ENCODE measurements at regions not wholly inside any gene's neighbourhood (a gene's known extent, or its start where the extent isn't known, plus 50 kb on each side); places are given as distances from the start of the nearest gene placed in this dataset.
"Not testable (repeated sequence)": the region's sequence is repeated elsewhere in the genome, so short reads cannot be mapped to it uniquely, and the experiment has no call there.

DNA sequence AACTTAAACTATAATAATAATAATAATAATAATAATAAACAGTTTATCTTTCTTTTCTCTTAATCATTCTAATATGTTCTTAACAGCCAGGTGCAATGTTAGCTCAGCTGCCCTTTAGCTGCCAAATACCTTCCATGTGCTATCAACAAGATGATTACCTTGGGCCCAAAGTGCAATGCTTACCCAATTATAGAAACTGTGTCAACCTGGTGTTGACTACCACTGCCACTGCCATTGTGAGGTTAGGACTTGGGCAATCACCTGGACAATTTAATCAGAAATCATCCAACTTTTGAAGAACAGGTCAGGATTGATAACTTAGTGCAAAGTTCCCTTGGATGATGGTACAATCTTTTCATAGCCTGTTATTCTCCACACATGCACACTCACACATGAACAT lies 371.8 kb upstream of the SALL1 start:
- H3K4me3 ChIP-seq (replicated peaks; ENCODE audit: low read depth, low read length): no peak overlapping the region
- TF ChIP-seq, protein P1, sequence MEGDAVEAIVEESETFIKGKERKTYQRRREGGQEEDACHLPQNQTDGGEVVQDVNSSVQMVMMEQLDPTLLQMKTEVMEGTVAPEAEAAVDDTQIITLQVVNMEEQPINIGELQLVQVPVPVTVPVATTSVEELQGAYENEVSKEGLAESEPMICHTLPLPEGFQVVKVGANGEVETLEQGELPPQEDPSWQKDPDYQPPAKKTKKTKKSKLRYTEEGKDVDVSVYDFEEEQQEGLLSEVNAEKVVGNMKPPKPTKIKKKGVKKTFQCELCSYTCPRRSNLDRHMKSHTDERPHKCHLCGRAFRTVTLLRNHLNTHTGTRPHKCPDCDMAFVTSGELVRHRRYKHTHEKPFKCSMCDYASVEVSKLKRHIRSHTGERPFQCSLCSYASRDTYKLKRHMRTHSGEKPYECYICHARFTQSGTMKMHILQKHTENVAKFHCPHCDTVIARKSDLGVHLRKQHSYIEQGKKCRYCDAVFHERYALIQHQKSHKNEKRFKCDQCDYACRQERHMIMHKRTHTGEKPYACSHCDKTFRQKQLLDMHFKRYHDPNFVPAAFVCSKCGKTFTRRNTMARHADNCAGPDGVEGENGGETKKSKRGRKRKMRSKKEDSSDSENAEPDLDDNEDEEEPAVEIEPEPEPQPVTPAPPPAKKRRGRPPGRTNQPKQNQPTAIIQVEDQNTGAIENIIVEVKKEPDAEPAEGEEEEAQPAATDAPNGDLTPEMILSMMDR (IDR thresholded peaks at IDR 0.05; ENCODE audit: low read length, missing control alignments): no peak
- DNase-seq (ENCODE audit: low read depth): no peak

DNA sequence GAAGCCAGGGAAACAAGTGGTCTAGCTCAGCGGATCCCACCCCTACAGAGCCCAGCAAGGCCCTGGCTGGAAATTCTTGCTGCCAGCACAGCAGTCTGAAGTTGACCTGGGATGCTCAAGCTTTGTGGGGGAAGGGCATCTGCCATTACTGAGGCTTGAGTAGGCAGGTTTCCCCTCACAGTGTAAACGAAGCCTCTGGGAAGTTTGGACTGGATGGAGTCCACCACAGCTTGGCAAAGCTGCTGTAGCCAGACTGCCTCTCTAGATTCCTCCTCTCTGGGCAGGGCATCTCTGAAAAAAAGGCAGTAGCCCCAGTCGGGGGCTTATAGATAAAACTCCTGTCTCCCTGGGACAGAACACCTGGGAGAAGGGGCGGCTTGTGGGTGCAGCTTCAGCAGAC lies 365.9 kb upstream of the SALL1 start:
- H3K4me3 ChIP-seq (replicated peaks; ENCODE audit: low read depth, low read length): not testable (repeated sequence)

DNA sequence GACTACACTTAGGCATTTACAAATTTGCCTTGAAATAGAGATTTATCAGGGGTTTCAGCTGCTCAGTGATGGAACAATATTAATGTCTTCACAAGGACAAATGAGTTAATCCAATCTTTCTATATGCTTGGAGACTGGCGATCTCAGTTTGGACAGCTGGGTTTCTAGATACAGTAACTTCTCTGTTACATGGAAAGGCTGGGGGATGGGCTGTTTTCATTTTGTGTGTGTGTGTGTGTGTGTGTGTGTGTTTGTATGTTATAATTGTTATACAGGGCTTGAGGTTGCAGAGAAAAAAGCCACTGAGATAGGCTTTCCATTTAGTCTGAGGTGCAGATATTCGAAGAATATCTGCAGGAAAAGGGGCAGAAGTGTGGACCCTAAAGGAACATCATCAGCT lies 359.3 kb upstream of the SALL1 start:
- TF ChIP-seq, protein P1 (IDR thresholded peaks at IDR 0.05; ENCODE audit: low read length, missing control alignments): no peak
- H3K4me3 ChIP-seq (replicated peaks; ENCODE audit: low read depth, low read length): no peak overlapping the region
- no peak for DNase-seq (ENCODE audit: low read depth)

More for the DNA sequence above, 365.9 kb upstream of the SALL1 start:
- not testable (repeated sequence) for DNase-seq (ENCODE audit: low read depth)

DNA sequence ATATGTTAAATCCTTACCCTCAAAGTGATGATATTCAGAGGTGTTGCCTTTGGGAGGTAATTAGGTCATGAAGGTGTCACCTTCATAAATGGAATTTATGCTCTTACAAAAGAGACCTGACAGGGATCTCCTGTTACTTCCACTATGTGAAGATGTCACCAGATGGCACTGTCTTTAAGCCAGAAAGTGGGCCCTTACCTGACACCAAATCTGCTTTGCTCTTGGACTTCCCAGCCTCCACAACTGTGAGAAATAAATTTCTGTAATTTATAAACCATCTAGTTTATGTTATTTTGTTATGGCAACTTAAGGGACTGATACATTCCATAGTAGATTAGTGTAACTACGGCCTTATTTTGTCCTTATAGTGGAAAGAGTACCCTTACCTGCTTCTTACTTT lies 358.3 kb upstream of the SALL1 start:
- TF ChIP-seq, protein P1 (IDR thresholded peaks at IDR 0.05; ENCODE audit: low read length, missing control alignments): no peak
- no peak overlapping the region for H3K4me3 ChIP-seq (replicated peaks; ENCODE audit: low read depth, low read length)
- no peak for DNase-seq (ENCODE audit: low read depth)

- TF ChIP-seq, protein P1 (IDR thresholded peaks at IDR 0.05; ENCODE audit: low read length, missing control alignments): no peak
- no peak overlapping the region for H3K4me3 ChIP-seq (replicated peaks; ENCODE audit: low read depth, low read length)
- DNase-seq (ENCODE audit: low read depth): peak; percentile 71
Observed at GRCh38 chr16:51508490-51509212, 357.6 kb upstream of the SALL1 start.

GRCh38 chr16:51507286-51507685 lies 356.2 kb upstream of the SALL1 start:
- TF ChIP-seq, protein P1 (IDR thresholded peaks at IDR 0.05; ENCODE audit: low read length, missing control alignments): no peak
- no peak overlapping the region for H3K4me3 ChIP-seq (replicated peaks; ENCODE audit: low read depth, low read length)

DNA sequence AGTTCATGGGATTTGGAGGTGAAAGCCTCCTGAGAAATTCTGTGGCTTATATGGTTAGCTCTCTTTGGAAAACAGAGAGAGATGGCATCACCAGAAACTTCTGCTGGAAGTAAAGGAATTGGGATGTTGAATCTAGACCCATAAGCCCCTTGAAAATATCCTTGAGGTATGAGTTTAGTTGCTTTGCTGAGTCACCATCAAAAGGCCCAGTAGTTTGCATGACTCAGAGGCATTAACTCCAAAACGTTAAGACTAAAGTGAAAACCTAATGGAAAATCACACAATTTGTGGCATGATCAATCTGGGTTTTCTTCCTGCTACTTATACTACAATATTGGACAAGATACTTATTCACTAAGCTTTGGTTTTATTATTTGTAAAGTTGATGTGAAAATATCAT lies 349.2 kb upstream of the SALL1 start:
- peak; percentile 19 for DNase-seq (ENCODE audit: low read depth)
- TF ChIP-seq, protein P1 (IDR thresholded peaks at IDR 0.05; ENCODE audit: low read length, missing control alignments): no peak
- no peak overlapping the region for H3K4me3 ChIP-seq (replicated peaks; ENCODE audit: low read depth, low read length)

More at GRCh38 chr16:51507286-51507685, 356.2 kb upstream of the SALL1 start:
- no peak for DNase-seq (ENCODE audit: low read depth)

Measured in fibroblast of pulmonary artery (primary cell).